H1 (cell line): ENCODE measurements at regions not wholly inside any gene's neighbourhood (a gene's known extent, or its start where the extent isn't known, plus 50 kb on each side); places are given as distances from the start of the nearest gene placed in this dataset.

ENCODE experiments used
- CTCF ChIA-PET: fragments of 300-600 bp; sonication (Branson Sonifier 250); formaldehyde crosslinking; loops from one replicate; lab custom pipeline; 2021; ENCODE audit not compliant: partially characterized antibody; lab: Charles Lee
- POLR2A ChIA-PET: fragments of 300-600 bp; sonication (Branson Sonifier 250); formaldehyde crosslinking; loops from one replicate; lab custom pipeline; 2021; ENCODE audit warnings: inconsistent platforms; ENCODE audit not compliant: partially characterized antibody; lab: Charles Lee
- DNase-seq, 2 experiments: peaks; one replicate each; pipeline versions ENCODE4 v3.0.0 to v3.0.0-alpha.2; 2010 to 2022; ENCODE audit warnings: low spot score in 2 of 2, low read depth in 1 of 2, mixed read lengths in 1 of 2
- FAIRE-seq: peaks from 2 replicates; lab custom pipeline; 2011; peaks lifted over from hg19 to GRCh38; lab: Jason Lieb, UNC
- H2AFZ ChIP-seq: 2 replicates; pipeline ENCODE4 v1.8.1; 2012; ENCODE audit warnings: low read length, inconsistent platforms
- H2AK5ac ChIP-seq: 2 replicates; pipeline ENCODE4 v1.6.1; 2013; ENCODE audit warnings: low read depth, low read length
- H2BK120ac ChIP-seq: replicated peaks from 2 replicates; pipeline ENCODE3; 2013; ENCODE audit warnings: low read depth, low read length, inconsistent platforms
- H2BK12ac ChIP-seq: 2 replicates; pipeline ENCODE4 v1.6.1; 2013; ENCODE audit warnings: low read depth, low read length
- H2BK15ac ChIP-seq: 2 replicates; pipeline ENCODE4 v1.6.1; 2013; ENCODE audit warnings: low read length
- H2BK20ac ChIP-seq: 2 replicates; pipeline ENCODE4 v1.6.1; 2013; ENCODE audit warnings: low read length
- H2BK5ac ChIP-seq: 2 replicates; pipeline ENCODE4 v1.6.1; 2013; ENCODE audit warnings: low read depth, low read length
- H3K14ac ChIP-seq: 2 replicates; pipeline ENCODE4 v1.6.1; 2013; ENCODE audit warnings: inconsistent platforms; ENCODE audit not compliant: insufficient read length
- H3K18ac ChIP-seq: 2 replicates; pipeline ENCODE4 v1.6.1; 2013; ENCODE audit warnings: low read length; ENCODE audit errors: extremely low read depth
- H3K23ac ChIP-seq: 2 replicates; pipeline ENCODE4 v1.6.1; 2013; ENCODE audit warnings: inconsistent platforms; ENCODE audit not compliant: insufficient read length
- H3K23me2 ChIP-seq: 2 replicates; pipeline ENCODE4 v1.6.1; 2013; ENCODE audit warnings: low read depth, low read length
- H3K27ac ChIP-seq: 2 replicates; pipeline ENCODE4 v1.6.1; 2011; ENCODE audit warnings: low read depth, low read length, inconsistent platforms
- H3K27me3 ChIP-seq, 4 experiments: replicated peaks in 1 of 4; 1 replicate in 1 of 4; 2 replicates in 3 of 4; pipeline versions ENCODE4 v1.6.1 to v1.8.1; 2011 to 2013; ENCODE audit warnings: low read length in 3 of 4, mild to moderate bottlenecking in 3 of 4, inconsistent platforms in 2 of 4, mixed read lengths in 2 of 4, moderate library complexity in 1 of 4; ENCODE audit not compliant: control insufficient read depth in 3 of 4, insufficient read depth in 3 of 4; ENCODE audit errors: extremely low read depth in 1 of 4
- H3K36me3 ChIP-seq, 4 experiments: 2 replicates each; pipeline versions ENCODE4 v1.6.1 to v1.8.1; 2011 to 2013; ENCODE audit warnings: mild to moderate bottlenecking in 4 of 4, low read length in 3 of 4, moderate library complexity in 2 of 4, control low read depth in 1 of 4, inconsistent platforms in 1 of 4; ENCODE audit not compliant: insufficient read depth in 4 of 4, control insufficient read depth in 2 of 4
- H3K4ac ChIP-seq: replicated peaks from 2 replicates; pipeline ENCODE3; 2013; ENCODE audit warnings: low read length, low read depth, mixed read lengths, inconsistent platforms; ENCODE audit not compliant: insufficient read length
- H3K4me1 ChIP-seq, 4 experiments: replicated peaks in 1 of 4; 1 replicate in 1 of 4; 2 replicates in 3 of 4; pipeline versions ENCODE4 v1.6.1 to v1.8.1; 2011 to 2013; ENCODE audit warnings: low read length in 3 of 4, inconsistent platforms in 2 of 4, mixed read lengths in 1 of 4; ENCODE audit not compliant: insufficient read depth in 4 of 4, control insufficient read depth in 3 of 4
- H3K4me2 ChIP-seq, 2 experiments: 2 replicates each; pipeline versions ENCODE4 v1.6.1 to v1.8.1; 2011 to 2013; ENCODE audit warnings: low read depth in 2 of 2, low read length in 2 of 2, control low read depth in 1 of 2, inconsistent platforms in 1 of 2, mild to moderate bottlenecking in 1 of 2; ENCODE audit not compliant: insufficient read depth in 1 of 2
- H3K4me3 ChIP-seq, 4 experiments: fragments of 200-600, 300-600 bp in 1 of 4; sonication (generic), shearing (Covaris generic), sonication (Bioruptor Twin) in 1 of 4; 2 replicates each; pipeline versions ENCODE4 v1.5.1 to v1.8.1; 2011 to 2016; ENCODE audit warnings: low read length in 4 of 4, low read depth in 3 of 4, control low read depth in 2 of 4, inconsistent platforms in 2 of 4, mild to moderate bottlenecking in 2 of 4, mixed read lengths in 1 of 4, moderate library complexity in 1 of 4; ENCODE audit not compliant: insufficient read depth in 2 of 4; ENCODE audit errors: extremely low read depth in 1 of 4
- H3K56ac ChIP-seq: replicated peaks from 2 replicates; pipeline ENCODE3; 2013; ENCODE audit warnings: low read depth, mild to moderate bottlenecking, mixed read lengths, low read length, inconsistent platforms; ENCODE audit not compliant: insufficient read length
- H3K79me1 ChIP-seq: 2 replicates; pipeline ENCODE4 v1.6.1; 2013; ENCODE audit warnings: low read depth, low read length, control low read depth
- H3K79me2 ChIP-seq, 2 experiments: 2 replicates each; pipeline versions ENCODE4 v1.6.1 to v1.8.1; 2012 to 2013; ENCODE audit warnings: low read length in 2 of 2, mild to moderate bottlenecking in 2 of 2, inconsistent platforms in 1 of 2; ENCODE audit not compliant: insufficient read depth in 2 of 2, control insufficient read depth in 1 of 2
- H3K9ac ChIP-seq, 4 experiments: replicated peaks in 1 of 4; 1 replicate in 1 of 4; 2 replicates in 3 of 4; pipeline versions ENCODE4 v1.6.1 to v1.8.1; 2011 to 2013; ENCODE audit warnings: low read depth in 3 of 4, low read length in 3 of 4, control low read depth in 2 of 4, mild to moderate bottlenecking in 2 of 4, moderate library complexity in 2 of 4, inconsistent platforms in 1 of 4; ENCODE audit errors: extremely low read depth in 1 of 4
- H3K9me3 ChIP-seq, 2 experiments: 2 replicates each; pipeline versions ENCODE4 v1.6.1 to v1.8.1; 2012 to 2013; ENCODE audit warnings: mild to moderate bottlenecking in 2 of 2, moderate library complexity in 2 of 2, control low read depth in 1 of 2, inconsistent platforms in 1 of 2, low read depth in 1 of 2, low read length in 1 of 2, mixed read lengths in 1 of 2; ENCODE audit not compliant: insufficient read depth in 2 of 2
- H4K20me1 ChIP-seq, 2 experiments: replicated peaks in 1 of 2; 2 replicates each; pipeline versions ENCODE3 to v1.8.1; 2011 to 2013; ENCODE audit warnings: inconsistent platforms in 2 of 2, low read length in 2 of 2, mild to moderate bottlenecking in 1 of 2; ENCODE audit not compliant: insufficient read depth in 2 of 2, control insufficient read depth in 1 of 2
- H4K5ac ChIP-seq: 2 replicates; pipeline ENCODE4 v1.6.1; 2013; ENCODE audit warnings: low read length, low read depth, mixed read lengths, inconsistent platforms; ENCODE audit not compliant: insufficient read length
- H4K8ac ChIP-seq: 2 replicates; pipeline ENCODE4 v1.8.0; 2013; ENCODE audit warnings: mild to moderate bottlenecking, moderate library complexity, low read length, inconsistent platforms; ENCODE audit not compliant: insufficient read depth; ENCODE audit errors: extremely low read depth
- H4K91ac ChIP-seq: replicated peaks from 2 replicates; pipeline ENCODE3; 2013; ENCODE audit warnings: low read length, mixed read lengths, inconsistent platforms; ENCODE audit not compliant: insufficient read length
- CBX5 ChIP-seq: fragments of 300-800, 300-1000 bp; sonication (generic); IDR thresholded peaks from 2 replicates; pipeline ENCODE4 v1.7.1; 2016; ENCODE audit warnings: antibody characterized with exemption, low read length, low read depth
- GTF2F1 ChIP-seq: IDR thresholded peaks from 2 replicates; pipeline ENCODE4 v1.6.1; 2012; ENCODE audit warnings: low read depth, low read length, improper control_type of control experiment, borderline replicate concordance
- HDAC2 ChIP-seq, 2 experiments: fragments of 300-600 bp in 1 of 2; sonication (generic) in 1 of 2; IDR thresholded peaks; 2 replicates each; pipeline ENCODE4 v1.6.1; 2011 to 2012; ENCODE audit warnings: low read depth in 2 of 2, low read length in 2 of 2, mild to moderate bottlenecking in 2 of 2, moderate library complexity in 2 of 2, borderline replicate concordance in 1 of 2, inconsistent platforms in 1 of 2
- JUN ChIP-seq: IDR thresholded peaks from 2 replicates; pipeline ENCODE4 v1.6.1; 2011; ENCODE audit warnings: low read depth, mild to moderate bottlenecking, improper control_type of control experiment, low read length
- JUND ChIP-seq: IDR thresholded peaks from 2 replicates; pipeline ENCODE4 v1.6.1; 2011; ENCODE audit warnings: mild to moderate bottlenecking, improper control_type of control experiment, low read length
- NANOG ChIP-seq: IDR thresholded peaks from 2 replicates; pipeline ENCODE4 v1.6.1; 2011; ENCODE audit warnings: low read length, low read depth, mild to moderate bottlenecking, inconsistent platforms; ENCODE audit not compliant: insufficient read depth, poor library complexity, severe bottlenecking
- RFX5 ChIP-seq: IDR thresholded peaks from 2 replicates; pipeline ENCODE4 v1.6.1; 2011; ENCODE audit warnings: low read depth, low read length, improper control_type of control experiment, borderline replicate concordance
- SIX5 ChIP-seq: IDR thresholded peaks from 2 replicates; pipeline ENCODE4 v1.6.1; 2011; ENCODE audit warnings: mild to moderate bottlenecking, low read depth, low read length
- SRF ChIP-seq: IDR thresholded peaks from 2 replicates; pipeline ENCODE4 v1.6.1; 2011; ENCODE audit warnings: mild to moderate bottlenecking, low read depth, low read length, moderate library complexity
- TBP ChIP-seq: IDR thresholded peaks from 2 replicates; pipeline ENCODE4 v1.6.1; 2011; ENCODE audit warnings: low read depth, low read length, improper control_type of control experiment
- WGBS, 2 experiments: shearing (Covaris generic) in 1 of 2; methylation state at CpG; one replicate each; pipeline versions ENCODE4 v1.1.6 to v1.1.7; 2013 to 2015; ENCODE audit warnings: low lambda C conversion rate in 2 of 2, mixed read lengths in 2 of 2, inconsistent platforms in 1 of 2, low coverage in 1 of 2, missing lambda C conversion rate in 1 of 2; ENCODE audit not compliant: insufficient replicate concordance in 2 of 2, insufficient coverage in 1 of 2, insufficient read length in 1 of 2; ENCODE audit errors: extremely low coverage in 1 of 2, missing lambda C conversion rate in 1 of 2; 5-methylcytosine and 5-hydroxymethylcytosine counted together
- TF ChIP-seq, protein P1 (sequence below): IDR thresholded peaks from 2 replicates; pipeline ENCODE4 v1.6.1; 2012; ENCODE audit warnings: inconsistent platforms
- TF ChIP-seq, protein P2 (sequence below), 3 experiments: IDR thresholded peaks; 1 replicate in 2 of 3; 2 replicates in 1 of 3; pipeline versions ENCODE4 v1.5.1 to v1.6.1; 2011; ENCODE audit warnings: low read length in 3 of 3, mild to moderate bottlenecking in 3 of 3, inconsistent platforms in 2 of 3, low read depth in 1 of 3, moderate library complexity in 1 of 3; ENCODE audit not compliant: insufficient read depth in 1 of 3; ENCODE audit errors: control extremely low read depth in 1 of 3

GRCh38 chr10:78699971-78700370, 368.8 kb upstream of the ZMIZ1 start:
- no peak for DNase-seq
- Histone ChIP-seq H2BK12ac (no peak overlapping the region), H4K8ac (no peak overlapping the region), H3K36me3 (no peaks in the 10 kb centered on the region), H4K5ac (no peak overlapping the region), H2AK5ac (no peak overlapping the region), H3K4me3 (no peak overlapping the region), H2BK20ac (no peak overlapping the region), H4K20me1 (no peaks in the 10 kb centered on the region), H2BK120ac (no peak overlapping the region), H3K4me2 (no peak overlapping the region), H3K23me2 (no peaks in the 10 kb centered on the region), H3K18ac (no peak overlapping the region), H3K79me2 (no peaks in the 10 kb centered on the region), H3K23ac (no peak overlapping the region), H3K4me1 (no peaks in the 10 kb centered on the region), H2BK15ac (no peak overlapping the region), H3K14ac (no peak overlapping the region), H3K56ac (no peak overlapping the region), H2AFZ (no peak overlapping the region), H3K4ac (no peak overlapping the region), H3K9ac (no peak overlapping the region), H3K27me3 (no peaks in the 10 kb centered on the region), H2BK5ac (no peak overlapping the region), H3K79me1 (no peaks in the 10 kb centered on the region; the same call in 1 of the 2 replicates), H3K27ac (no peak overlapping the region), H4K91ac (no peak overlapping the region), H3K9me3 (no peaks in the 10 kb centered on the region)
- WGBS, 2 experiments: 87% methylated on average over 3 of the region's 3 CpGs; no CpG with 5 or more reads in 1 of the 2 experiments
- FAIRE-seq: no peak
- ChIA-PET POLR2A (no interaction called here), CTCF (interaction anchor here (1.3 to 1.4 kb wide), 2 partner anchors 9 to 14 kb away, joined by 4 read pairs; no protein-coding TSS in a partner anchor)
- TF ChIP-seq, protein P1, sequence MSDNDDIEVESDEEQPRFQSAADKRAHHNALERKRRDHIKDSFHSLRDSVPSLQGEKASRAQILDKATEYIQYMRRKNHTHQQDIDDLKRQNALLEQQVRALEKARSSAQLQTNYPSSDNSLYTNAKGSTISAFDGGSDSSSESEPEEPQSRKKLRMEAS: no peak
- TF ChIP-seq SRF: no peak
- TF ChIP-seq, protein P2, sequence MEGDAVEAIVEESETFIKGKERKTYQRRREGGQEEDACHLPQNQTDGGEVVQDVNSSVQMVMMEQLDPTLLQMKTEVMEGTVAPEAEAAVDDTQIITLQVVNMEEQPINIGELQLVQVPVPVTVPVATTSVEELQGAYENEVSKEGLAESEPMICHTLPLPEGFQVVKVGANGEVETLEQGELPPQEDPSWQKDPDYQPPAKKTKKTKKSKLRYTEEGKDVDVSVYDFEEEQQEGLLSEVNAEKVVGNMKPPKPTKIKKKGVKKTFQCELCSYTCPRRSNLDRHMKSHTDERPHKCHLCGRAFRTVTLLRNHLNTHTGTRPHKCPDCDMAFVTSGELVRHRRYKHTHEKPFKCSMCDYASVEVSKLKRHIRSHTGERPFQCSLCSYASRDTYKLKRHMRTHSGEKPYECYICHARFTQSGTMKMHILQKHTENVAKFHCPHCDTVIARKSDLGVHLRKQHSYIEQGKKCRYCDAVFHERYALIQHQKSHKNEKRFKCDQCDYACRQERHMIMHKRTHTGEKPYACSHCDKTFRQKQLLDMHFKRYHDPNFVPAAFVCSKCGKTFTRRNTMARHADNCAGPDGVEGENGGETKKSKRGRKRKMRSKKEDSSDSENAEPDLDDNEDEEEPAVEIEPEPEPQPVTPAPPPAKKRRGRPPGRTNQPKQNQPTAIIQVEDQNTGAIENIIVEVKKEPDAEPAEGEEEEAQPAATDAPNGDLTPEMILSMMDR (IDR thresholded peaks at IDR 0.05; ENCODE audit: control extremely low read depth in 1 of 3, insufficient read depth in 1 of 3, low read depth in 1 of 3, low read length in 3 of 3): no peak
- no peak for TF ChIP-seq SIX5
- TF ChIP-seq JUN: no peak
- no peak for TF ChIP-seq NANOG
- TF ChIP-seq GTF2F1: no peak
- no peak for TF ChIP-seq RFX5
- no peak for TF ChIP-seq TBP
- no peak for TF ChIP-seq CBX5
- TF ChIP-seq HDAC2 (IDR thresholded peaks at IDR 0.05; ENCODE audit: borderline replicate concordance in 1 of 2, low read depth in 2 of 2, low read length in 2 of 2): no peak
- no peak for TF ChIP-seq JUND
